HCT116 (cell line): ENCODE measurements at regions not wholly inside any gene's neighbourhood (a gene's known extent, or its start where the extent isn't known, plus 50 kb on each side); places are given as distances from the start of the nearest gene placed in this dataset.

Experiments
- ATAC-seq: fragments of 200-7000 bp; cut with Tn5 transposase; 2 replicates; pipeline ENCODE4 v1.9.1; 2020; ENCODE audit warnings: mild to moderate bottlenecking, moderate library complexity
- BruUV-seq: library from RNA; stranded (reverse); fragments of 400-500 nt; replicated peaks from 2 replicates; lab custom pipeline; 2021; lab: Mats Ljungman, UMichigan
- CTCF ChIA-PET: fragments of 300-600 bp; sonication (Branson Sonifier 250); formaldehyde crosslinking; loops from one replicate; lab custom pipeline; 2021; ENCODE audit warnings: antibody characterized with exemption; lab: Charles Lee
- POLR2A ChIA-PET: fragments of 300-600, 350-600 bp; sonication (Branson Sonifier 250); formaldehyde crosslinking; loops from one replicate; lab custom pipeline; 2021; ENCODE audit warnings: antibody characterized with exemption; lab: Charles Lee
- RAD21 ChIA-PET, 2 experiments: fragments of 300-600 bp; sonication (Branson Sonifier 250); formaldehyde crosslinking; loops; one replicate each; lab custom pipeline; 2023; ENCODE audit warnings: low total read pairs in 2 of 2; ENCODE audit not compliant: uncharacterized antibody in 2 of 2, unreplicated experiment in 2 of 2, low non-redundant PET in 1 of 2; lab: Charles Lee
- DNase-seq: peaks from one replicate; pipeline ENCODE4 v3.0.0-alpha.2; 2010; ENCODE audit warnings: low read depth, low spot score
- H2AFZ ChIP-seq: fragments of 200-600 bp; shearing (Covaris generic), sonication (generic); 2 replicates; pipeline ENCODE4 v1.6.1; 2017; ENCODE audit warnings: low read depth, mixed run types, mixed read lengths, antibody characterized with exemption, low read length; ENCODE audit not compliant: poor library complexity, severe bottlenecking
- H3K27ac ChIP-seq: 2 replicates; pipeline ENCODE4 v1.5.1; 2012; ENCODE audit warnings: low read depth, low read length
- H3K27me3 ChIP-seq: fragments of 200-600 bp; sonication (generic); 2 replicates; pipeline ENCODE4 v1.6.1; 2016; ENCODE audit warnings: mixed run types, low read length, mixed read lengths; ENCODE audit not compliant: insufficient read depth
- H3K36me3 ChIP-seq, 2 experiments: fragments of 200-500 bp in 1 of 2; fragments of 200-600 bp in 1 of 2; sonication (Bioruptor generic) in 1 of 2; sonication (generic) in 1 of 2; 2 replicates each; pipeline versions ENCODE4 v1.5.1 to v1.6.1; 2014 to 2016; ENCODE audit warnings: low read length in 2 of 2, inconsistent platforms in 1 of 2, mixed read lengths in 1 of 2, mixed run types in 1 of 2; ENCODE audit not compliant: insufficient read depth in 2 of 2, control insufficient read depth in 1 of 2
- H3K4me1 ChIP-seq, 2 experiments: fragments of 200-600 bp in 1 of 2; sonication (generic) in 1 of 2; 2 replicates each; pipeline versions ENCODE4 v1.5.1 to v1.6.1; 2012 to 2017; ENCODE audit warnings: low read length in 2 of 2, inconsistent platforms in 1 of 2, mild to moderate bottlenecking in 1 of 2, mixed read lengths in 1 of 2, mixed run types in 1 of 2, moderate library complexity in 1 of 2; ENCODE audit not compliant: insufficient read depth in 2 of 2, control insufficient read depth in 1 of 2
- H3K4me2 ChIP-seq: fragments of 200-600 bp; sonication (generic); 2 replicates; pipeline ENCODE4 v1.6.1; 2017; ENCODE audit warnings: mixed run types, low read length, mixed read lengths
- H3K4me3 ChIP-seq, 2 experiments: fragments of 200-600 bp in 1 of 2; sonication (generic) in 1 of 2; replicated peaks in 1 of 2; 2 replicates each; pipeline ENCODE4 v1.5.1; 2011 to 2016; ENCODE audit warnings: low read length in 2 of 2, control low read depth in 1 of 2, low read depth in 1 of 2, mild to moderate bottlenecking in 1 of 2, mixed read lengths in 1 of 2, mixed run types in 1 of 2
- H3K79me2 ChIP-seq: fragments of 200-600 bp; sonication (generic); 2 replicates; pipeline ENCODE4 v1.6.1; 2017; ENCODE audit warnings: mild to moderate bottlenecking, mixed run types, low read length, moderate library complexity, mixed read lengths; ENCODE audit not compliant: insufficient read depth
- H3K9ac ChIP-seq: fragments of 200-600 bp; sonication (generic); 2 replicates; pipeline ENCODE4 v1.6.1; 2016; ENCODE audit warnings: low read length, mixed read lengths
- H3K9me2 ChIP-seq: fragments of 200-600 bp; sonication (generic), shearing (Covaris generic); 2 replicates; pipeline ENCODE4 v1.6.1; 2017; ENCODE audit warnings: mixed run types, mild to moderate bottlenecking, moderate library complexity; ENCODE audit not compliant: insufficient read depth
- H3K9me3 ChIP-seq, 2 experiments: fragments of 200-500 bp in 1 of 2; fragments of 200-600 bp in 1 of 2; sonication (Bioruptor generic) in 1 of 2; sonication (generic) in 1 of 2; 2 replicates each; pipeline ENCODE4 v1.6.1; 2014 to 2017; ENCODE audit warnings: low read length in 2 of 2, mixed read lengths in 2 of 2, inconsistent platforms in 1 of 2, low read depth in 1 of 2, mild to moderate bottlenecking in 1 of 2, mixed run types in 1 of 2, moderate library complexity in 1 of 2; ENCODE audit not compliant: control insufficient read depth in 1 of 2, insufficient read depth in 1 of 2
- H4K20me1 ChIP-seq: fragments of 200-600 bp; sonication (generic), shearing (Covaris generic); 2 replicates; pipeline ENCODE4 v1.6.1; 2017; ENCODE audit warnings: mixed run types, mild to moderate bottlenecking, moderate library complexity; ENCODE audit not compliant: insufficient read depth
- CBX3 ChIP-seq: IDR thresholded peaks from 2 replicates; pipeline ENCODE4 v1.6.1; 2012; ENCODE audit warnings: low read depth
- ELF1 ChIP-seq: IDR thresholded peaks from 2 replicates; pipeline ENCODE4 v1.6.1; 2012; ENCODE audit warnings: low read depth, borderline replicate concordance
- FOSL1 ChIP-seq: IDR thresholded peaks from 2 replicates; pipeline ENCODE4 v1.6.1; 2012; ENCODE audit warnings: low read depth
- POLR2A ChIP-seq: IDR thresholded peaks from 2 replicates; pipeline ENCODE4 v1.7.0; 2011; ENCODE audit warnings: borderline replicate concordance; ENCODE audit not compliant: insufficient read depth, insufficient read length; ENCODE audit errors: extremely low read depth
- POLR2AphosphoS5 ChIP-seq: IDR thresholded peaks from 2 replicates; pipeline ENCODE4 v1.6.1; 2011; ENCODE audit warnings: mild to moderate bottlenecking, low read depth, low read length, moderate library complexity
- RAD21 ChIP-seq: IDR thresholded peaks from 2 replicates; pipeline ENCODE4 v1.6.1; 2012; ENCODE audit warnings: low read depth, mild to moderate bottlenecking
- SIN3A ChIP-seq: IDR thresholded peaks from 2 replicates; pipeline ENCODE4 v1.6.1; 2012; ENCODE audit warnings: low read depth
- SRF ChIP-seq: IDR thresholded peaks from 2 replicates; pipeline ENCODE4 v1.6.1; 2012; ENCODE audit warnings: low read depth
- YY1 ChIP-seq: IDR thresholded peaks from 2 replicates; pipeline ENCODE4 v1.6.1; 2011; ENCODE audit warnings: low read length, low read depth, moderate library complexity, mild to moderate bottlenecking; ENCODE audit not compliant: insufficient replicate concordance; ENCODE audit errors: extremely low read depth
- ZFX ChIP-seq: fragments of 450-650 bp; IDR thresholded peaks from 2 replicates; pipeline ENCODE4 v1.6.1; 2017
- intact Hi-C: fragments of 100-400 bp; cut with micrococcal nuclease; formaldehyde crosslinking; loops from 2 replicates; pipeline ENCODE4 v1.10.0; 2022
- TF ChIP-seq, protein P1 (sequence below): IDR thresholded peaks from 2 replicates; pipeline ENCODE4 v1.6.1; 2012; ENCODE audit warnings: low read depth
- TF ChIP-seq, protein P2 (sequence below): IDR thresholded peaks from 2 replicates; pipeline ENCODE4 v1.6.1; 2011; ENCODE audit warnings: mild to moderate bottlenecking, low read length, moderate library complexity; ENCODE audit not compliant: insufficient replicate concordance; ENCODE audit errors: extremely low read depth

DNA sequence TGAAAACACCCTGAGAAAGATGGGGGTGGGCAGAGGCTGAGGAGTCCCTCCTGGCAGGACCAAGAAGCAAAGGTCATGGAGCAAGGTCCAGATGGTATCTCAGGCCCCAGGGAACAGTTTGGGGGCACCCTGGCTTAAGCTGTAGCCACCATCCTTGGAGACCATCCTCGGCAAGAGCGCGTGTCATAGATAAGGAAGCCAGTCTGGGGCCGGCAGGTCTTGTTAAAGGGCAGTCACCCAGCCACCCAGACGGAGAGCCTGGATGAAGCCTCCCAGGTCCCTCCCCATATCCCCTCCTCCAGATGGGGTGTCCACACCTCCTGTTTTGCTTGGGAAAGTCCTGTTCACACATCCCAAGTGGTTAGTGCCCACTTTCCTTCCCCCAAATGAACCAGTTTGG lies 191.1 kb downstream of the KLF13 start:
- H3K9me2 ChIP-seq, result no peaks in the 10 kb centered on the region
- TF ChIP-seq YY1 (no peak), SRF (no peak)
- TF ChIP-seq, all 23 proteins: peak for 0
- Histone ChIP-seq H3K27me3 (no peaks in the 10 kb centered on the region), H2AFZ (no peak overlapping the region), H3K36me3 (no peaks in the 10 kb centered on the region), H3K4me2 (no peak overlapping the region), H3K79me2 (no peaks in the 10 kb centered on the region), H3K9me3 (no peaks in the 10 kb centered on the region), H3K27ac (no peak overlapping the region), H4K20me1 (no peaks in the 10 kb centered on the region), H3K4me3 (no peak overlapping the region), H3K4me1 (no peaks in the 10 kb centered on the region), H3K9ac (no peak overlapping the region)
- ChIA-PET RAD21 (no interaction called here), CTCF (no interaction called here), POLR2A (no interaction called here)
- ATAC-seq (no peak), DNase-seq (no peak)
- BruUV-seq, result no TSS peak
- intact Hi-C loops, result no loop called here

DNA sequence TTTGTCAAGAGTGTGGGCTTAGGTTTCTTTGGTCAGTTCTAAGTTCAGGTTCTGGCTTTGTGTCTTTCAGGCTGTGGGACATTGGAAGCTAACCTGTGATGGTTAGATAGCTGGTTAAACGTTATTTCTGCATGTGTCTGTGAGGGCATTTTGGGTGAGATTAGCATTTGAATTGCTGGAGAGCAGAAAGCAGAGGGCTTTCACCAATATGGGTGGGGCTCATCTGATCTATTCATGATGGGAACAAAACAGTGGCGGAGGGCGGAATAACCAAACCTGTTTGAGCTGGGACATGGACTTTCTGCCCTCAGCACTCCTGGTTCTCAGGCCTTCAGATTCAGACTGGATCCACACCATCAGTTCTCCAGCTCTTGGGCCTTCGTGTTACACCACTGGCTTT lies 195.4 kb downstream of the KLF13 start:
- Histone ChIP-seq H3K9me2 (no peaks in the 10 kb centered on the region), H4K20me1 (no peaks in the 10 kb centered on the region), H3K27me3 (no peaks in the 10 kb centered on the region), H3K4me2 (no peak overlapping the region), H3K9me3 (no peaks in the 10 kb centered on the region), H3K27ac (no peak overlapping the region), H3K36me3 (no peaks in the 10 kb centered on the region), H3K4me3 (no peak overlapping the region), H3K79me2 (no peaks in the 10 kb centered on the region), H2AFZ (no peak overlapping the region), H3K4me1 (no peaks in the 10 kb centered on the region), H3K9ac (no peak overlapping the region)
- POLR2A ChIA-PET, result no interaction called here
- DNase-seq, result no peak
- RAD21 ChIA-PET, result no interaction called here
- CTCF ChIA-PET, result no interaction called here
- BruUV-seq, result no TSS peak
- intact Hi-C loops, result no loop called here
- TF ChIP-seq ZFX (no peak), ELF1 (no peak), POLR2AphosphoS5 (no peak), POLR2A (no peak), FOSL1 (no peak), CBX3 (no peak), SIN3A (no peak), RAD21 (no peak)
- TF ChIP-seq, protein P1, sequence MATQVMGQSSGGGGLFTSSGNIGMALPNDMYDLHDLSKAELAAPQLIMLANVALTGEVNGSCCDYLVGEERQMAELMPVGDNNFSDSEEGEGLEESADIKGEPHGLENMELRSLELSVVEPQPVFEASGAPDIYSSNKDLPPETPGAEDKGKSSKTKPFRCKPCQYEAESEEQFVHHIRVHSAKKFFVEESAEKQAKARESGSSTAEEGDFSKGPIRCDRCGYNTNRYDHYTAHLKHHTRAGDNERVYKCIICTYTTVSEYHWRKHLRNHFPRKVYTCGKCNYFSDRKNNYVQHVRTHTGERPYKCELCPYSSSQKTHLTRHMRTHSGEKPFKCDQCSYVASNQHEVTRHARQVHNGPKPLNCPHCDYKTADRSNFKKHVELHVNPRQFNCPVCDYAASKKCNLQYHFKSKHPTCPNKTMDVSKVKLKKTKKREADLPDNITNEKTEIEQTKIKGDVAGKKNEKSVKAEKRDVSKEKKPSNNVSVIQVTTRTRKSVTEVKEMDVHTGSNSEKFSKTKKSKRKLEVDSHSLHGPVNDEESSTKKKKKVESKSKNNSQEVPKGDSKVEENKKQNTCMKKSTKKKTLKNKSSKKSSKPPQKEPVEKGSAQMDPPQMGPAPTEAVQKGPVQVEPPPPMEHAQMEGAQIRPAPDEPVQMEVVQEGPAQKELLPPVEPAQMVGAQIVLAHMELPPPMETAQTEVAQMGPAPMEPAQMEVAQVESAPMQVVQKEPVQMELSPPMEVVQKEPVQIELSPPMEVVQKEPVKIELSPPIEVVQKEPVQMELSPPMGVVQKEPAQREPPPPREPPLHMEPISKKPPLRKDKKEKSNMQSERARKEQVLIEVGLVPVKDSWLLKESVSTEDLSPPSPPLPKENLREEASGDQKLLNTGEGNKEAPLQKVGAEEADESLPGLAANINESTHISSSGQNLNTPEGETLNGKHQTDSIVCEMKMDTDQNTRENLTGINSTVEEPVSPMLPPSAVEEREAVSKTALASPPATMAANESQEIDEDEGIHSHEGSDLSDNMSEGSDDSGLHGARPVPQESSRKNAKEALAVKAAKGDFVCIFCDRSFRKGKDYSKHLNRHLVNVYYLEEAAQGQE, result no peak
- TF ChIP-seq, protein P2, sequence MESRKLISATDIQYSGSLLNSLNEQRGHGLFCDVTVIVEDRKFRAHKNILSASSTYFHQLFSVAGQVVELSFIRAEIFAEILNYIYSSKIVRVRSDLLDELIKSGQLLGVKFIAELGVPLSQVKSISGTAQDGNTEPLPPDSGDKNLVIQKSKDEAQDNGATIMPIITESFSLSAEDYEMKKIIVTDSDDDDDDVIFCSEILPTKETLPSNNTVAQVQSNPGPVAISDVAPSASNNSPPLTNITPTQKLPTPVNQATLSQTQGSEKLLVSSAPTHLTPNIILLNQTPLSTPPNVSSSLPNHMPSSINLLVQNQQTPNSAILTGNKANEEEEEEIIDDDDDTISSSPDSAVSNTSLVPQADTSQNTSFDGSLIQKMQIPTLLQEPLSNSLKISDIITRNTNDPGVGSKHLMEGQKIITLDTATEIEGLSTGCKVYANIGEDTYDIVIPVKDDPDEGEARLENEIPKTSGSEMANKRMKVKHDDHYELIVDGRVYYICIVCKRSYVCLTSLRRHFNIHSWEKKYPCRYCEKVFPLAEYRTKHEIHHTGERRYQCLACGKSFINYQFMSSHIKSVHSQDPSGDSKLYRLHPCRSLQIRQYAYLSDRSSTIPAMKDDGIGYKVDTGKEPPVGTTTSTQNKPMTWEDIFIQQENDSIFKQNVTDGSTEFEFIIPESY, result no peak
- ATAC-seq, result no peak
